GM12892 (cell line): ENCODE measurements at regions not wholly inside any gene's neighbourhood (a gene's known extent, or its start where the extent isn't known, plus 50 kb on each side); places are given as distances from the start of the nearest gene placed in this dataset.

Source experiments
- POLR2A ChIP-seq: IDR thresholded peaks from 2 replicates; pipeline ENCODE4 v1.6.1; 2011; ENCODE audit warnings: low read depth, low read length, control low read depth
- TAF1 ChIP-seq: IDR thresholded peaks from 2 replicates; pipeline ENCODE4 v1.6.1; 2011; ENCODE audit warnings: low read depth, mild to moderate bottlenecking, control low read depth, low read length, borderline replicate concordance

GRCh38 chr2:139835101-139835500, 1054.9 kb upstream of the NXPH2 start:
- no peak for TF ChIP-seq POLR2A
- TF ChIP-seq TAF1, result no peak
